ENCODE measurements at regions not wholly inside any gene's neighbourhood (a gene's known extent, or its start where the extent isn't known, plus 50 kb on each side); places are given as distances from the start of the nearest gene placed in this dataset.

- no peaks in the 10 kb centered on the region for H3K9me3 ChIP-seq
- no peak overlapping the region for H3K27ac ChIP-seq
- TF ChIP-seq POLR2AphosphoS5 (IDR thresholded peaks at IDR 0.05), result no peak
- no peak for TF ChIP-seq EP300 (IDR thresholded peaks at IDR 0.05)
- no peak for TF ChIP-seq POLR2A (IDR thresholded peaks at IDR 0.05)
- intact Hi-C loops (cut with DNase I; ENCODE audit: low total_unique reads), result no loop called here
- H3K27me3 ChIP-seq, result no peaks in the 10 kb centered on the region
- H3K4me1 ChIP-seq, result no peaks in the 10 kb centered on the region
- DNase-seq, result no peak
- no peak overlapping the region for H3K4me3 ChIP-seq
- H3K36me3 ChIP-seq, result no peaks in the 10 kb centered on the region
- 72 to 85% (median 78%) methylated on average over 4 of the region's 4 CpGs for WGBS, 5 donors
Observed at GRCh38 chr2:181235683-181236459, 221.3 kb upstream of the ITGA4 start.

DNA sequence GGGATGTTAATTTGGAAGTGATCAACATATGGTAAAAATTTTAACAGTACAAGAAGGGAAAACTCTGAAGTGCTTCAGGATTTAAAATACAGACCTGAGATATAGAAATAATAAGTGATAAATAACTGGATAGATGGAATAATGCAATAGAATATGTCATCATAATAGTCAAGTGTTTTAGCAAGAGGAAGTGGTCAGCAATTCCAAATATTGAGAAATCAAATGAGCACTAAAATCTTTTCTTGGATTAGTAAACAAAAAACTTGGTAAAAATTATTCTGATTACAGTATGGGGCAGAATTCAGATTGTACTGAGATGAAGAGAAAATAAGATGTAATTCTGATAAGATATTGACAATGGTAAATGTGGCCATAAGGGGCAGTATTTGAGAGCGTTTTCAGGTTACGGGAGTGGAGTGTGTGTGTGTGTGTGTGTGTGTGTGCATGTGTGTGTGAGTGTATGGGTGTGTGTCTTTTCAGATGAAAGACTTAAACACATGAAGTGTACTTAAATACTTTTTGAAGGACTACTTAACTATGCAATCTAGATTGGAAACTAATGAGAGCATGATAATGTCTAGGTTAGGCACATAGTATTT is 217.9 kb upstream of the ITGA4 start:
- 28 to 78% (median 59%) methylated on average over 2 of the region's 2 CpGs for WGBS, 5 donors
- intact Hi-C loops (cut with DNase I; ENCODE audit: low total_unique reads), result no loop called here
- no peak overlapping the region for H3K27ac ChIP-seq
- DNase-seq, result no peak
- H3K9me3 ChIP-seq, result no peaks in the 10 kb centered on the region
- no peaks in the 10 kb centered on the region for H3K4me1 ChIP-seq
- H3K27me3 ChIP-seq, result no peaks in the 10 kb centered on the region
- TF ChIP-seq POLR2AphosphoS5 (IDR thresholded peaks at IDR 0.05) (no peak), EP300 (IDR thresholded peaks at IDR 0.05) (no peak), POLR2A (IDR thresholded peaks at IDR 0.05) (no peak)
- TF ChIP-seq, protein P1, sequence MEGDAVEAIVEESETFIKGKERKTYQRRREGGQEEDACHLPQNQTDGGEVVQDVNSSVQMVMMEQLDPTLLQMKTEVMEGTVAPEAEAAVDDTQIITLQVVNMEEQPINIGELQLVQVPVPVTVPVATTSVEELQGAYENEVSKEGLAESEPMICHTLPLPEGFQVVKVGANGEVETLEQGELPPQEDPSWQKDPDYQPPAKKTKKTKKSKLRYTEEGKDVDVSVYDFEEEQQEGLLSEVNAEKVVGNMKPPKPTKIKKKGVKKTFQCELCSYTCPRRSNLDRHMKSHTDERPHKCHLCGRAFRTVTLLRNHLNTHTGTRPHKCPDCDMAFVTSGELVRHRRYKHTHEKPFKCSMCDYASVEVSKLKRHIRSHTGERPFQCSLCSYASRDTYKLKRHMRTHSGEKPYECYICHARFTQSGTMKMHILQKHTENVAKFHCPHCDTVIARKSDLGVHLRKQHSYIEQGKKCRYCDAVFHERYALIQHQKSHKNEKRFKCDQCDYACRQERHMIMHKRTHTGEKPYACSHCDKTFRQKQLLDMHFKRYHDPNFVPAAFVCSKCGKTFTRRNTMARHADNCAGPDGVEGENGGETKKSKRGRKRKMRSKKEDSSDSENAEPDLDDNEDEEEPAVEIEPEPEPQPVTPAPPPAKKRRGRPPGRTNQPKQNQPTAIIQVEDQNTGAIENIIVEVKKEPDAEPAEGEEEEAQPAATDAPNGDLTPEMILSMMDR (IDR thresholded peaks at IDR 0.05), result no peak
- H3K36me3 ChIP-seq, result no peaks in the 10 kb centered on the region
- no peak overlapping the region for H3K4me3 ChIP-seq

GRCh38 chr2:181240844-181241243 is 216.3 kb upstream of the ITGA4 start:
- no peak overlapping the region for H3K27ac ChIP-seq
- H3K4me1 ChIP-seq, result no peaks in the 10 kb centered on the region
- H3K4me3 ChIP-seq, result no peak overlapping the region
- H3K27me3 ChIP-seq, result no peaks in the 10 kb centered on the region
- 83 to 90% (median 89%) methylated on average over 1 of the region's 1 CpG for WGBS, 5 donors
- TF ChIP-seq, protein P1 (IDR thresholded peaks at IDR 0.05), result no peak
- TF ChIP-seq EP300 (IDR thresholded peaks at IDR 0.05) (no peak), POLR2AphosphoS5 (IDR thresholded peaks at IDR 0.05) (no peak), POLR2A (IDR thresholded peaks at IDR 0.05) (no peak)
- no peaks in the 10 kb centered on the region for H3K36me3 ChIP-seq
- intact Hi-C loops (cut with DNase I; ENCODE audit: low total_unique reads), result no loop called here
- H3K9me3 ChIP-seq, result no peaks in the 10 kb centered on the region
- no peak for DNase-seq

DNA sequence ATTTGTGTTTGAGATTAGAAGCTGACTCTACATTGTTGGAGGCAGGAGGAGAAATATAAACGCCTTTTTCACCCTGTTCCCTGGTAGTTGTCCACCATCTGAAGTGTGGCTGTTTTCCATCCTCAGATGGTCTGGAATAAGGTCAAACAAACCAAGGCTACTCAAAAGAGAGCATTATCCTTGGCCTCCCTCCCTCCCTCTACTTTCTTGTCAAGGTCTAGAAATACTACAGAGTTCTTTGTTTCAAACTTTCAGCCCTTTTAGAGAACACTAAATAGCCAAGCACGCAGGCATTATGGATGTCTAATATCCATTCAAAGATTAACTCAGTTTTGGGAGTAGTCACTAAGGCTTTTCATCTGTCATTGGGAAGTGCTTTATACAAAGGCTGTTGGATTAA is 215.8 kb upstream of the ITGA4 start:
- H3K9me3 ChIP-seq, result no peaks in the 10 kb centered on the region
- no peaks in the 10 kb centered on the region for H3K36me3 ChIP-seq
- H3K4me1 ChIP-seq, result no peaks in the 10 kb centered on the region
- no peak for DNase-seq
- 57 to 85% (median 74%) methylated on average over 2 of the region's 2 CpGs for WGBS, 5 donors
- no peak for TF ChIP-seq POLR2A (IDR thresholded peaks at IDR 0.05)
- no peak for TF ChIP-seq POLR2AphosphoS5 (IDR thresholded peaks at IDR 0.05)
- TF ChIP-seq, protein P1 (IDR thresholded peaks at IDR 0.05), result no peak
- TF ChIP-seq EP300 (IDR thresholded peaks at IDR 0.05), result no peak
- H3K4me3 ChIP-seq, result no peak overlapping the region
- H3K27ac ChIP-seq, result no peak overlapping the region
- intact Hi-C loops (cut with DNase I; ENCODE audit: low total_unique reads), result no loop called here
- H3K27me3 ChIP-seq, result no peaks in the 10 kb centered on the region

DNA sequence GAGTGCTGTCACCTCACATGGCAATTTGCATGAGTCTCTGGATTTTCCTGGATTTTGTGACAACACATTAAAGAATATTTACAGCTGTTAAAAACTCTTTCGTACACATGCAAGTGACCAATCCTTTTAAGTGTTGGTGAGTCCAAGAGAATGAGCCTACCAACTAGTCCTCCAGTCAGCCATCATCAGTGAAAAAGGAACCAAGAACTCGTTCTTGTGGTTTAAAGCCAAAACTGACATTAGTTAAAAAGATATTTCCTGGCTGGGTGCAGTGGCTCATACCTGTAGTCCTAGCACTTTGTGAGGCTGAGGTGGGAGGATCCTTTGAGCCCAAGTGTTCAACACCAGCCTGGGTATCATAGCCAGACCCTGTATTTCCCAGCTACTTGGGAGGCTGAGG is 215.4 kb upstream of the ITGA4 start:
- Histone ChIP-seq H3K4me3 (no peak overlapping the region), H3K36me3 (no peaks in the 10 kb centered on the region), H3K4me1 (no peaks in the 10 kb centered on the region), H3K9me3 (no peaks in the 10 kb centered on the region), H3K27me3 (no peaks in the 10 kb centered on the region), H3K27ac (no peak overlapping the region)
- 60 to 72% (median 65%) methylated on average over 2 of the region's 2 CpGs for WGBS, 5 donors
- intact Hi-C loops (cut with DNase I; ENCODE audit: low total_unique reads), result no loop called here
- DNase-seq, result no peak
- TF ChIP-seq, protein P1 (IDR thresholded peaks at IDR 0.05), result no peak
- no peak for TF ChIP-seq POLR2A (IDR thresholded peaks at IDR 0.05)
- TF ChIP-seq POLR2AphosphoS5 (IDR thresholded peaks at IDR 0.05), result no peak
- TF ChIP-seq EP300 (IDR thresholded peaks at IDR 0.05), result no peak

Measured in stomach (tissue), 8 donors.